A549 (cell line): ENCODE measurements at regions not wholly inside any gene's neighbourhood (a gene's known extent, or its start where the extent isn't known, plus 50 kb on each side); places are given as distances from the start of the nearest gene placed in this dataset.
"Not testable (repeated sequence)": the region's sequence is repeated elsewhere in the genome, so short reads cannot be mapped to it uniquely, and the experiment has no call there.

Source experiments
- ATAC-seq, 2 experiments: fragments of 200-7000 bp in 1 of 2; fragments of >200 bp in 1 of 2; cut with Nextera tagmentation in 1 of 2; cut with Tn5 transposase in 1 of 2; 3 replicates each; pipeline versions ENCODE4 v1.8.0 to v1.9.1; 2018 to 2020; ENCODE audit warnings: mild to moderate bottlenecking in 1 of 2, moderate library complexity in 1 of 2
- CTCF ChIA-PET: fragments of 300-600 bp; sonication (Branson Sonifier 250); formaldehyde crosslinking; extraction: SDS; loops from one replicate; lab custom pipeline; 2021; ENCODE audit warnings: antibody characterized with exemption, inconsistent platforms; lab: Yijun Ruan, JAX
- POLR2A ChIA-PET: fragments of 350-600 bp; formaldehyde crosslinking; extraction: SDS; loops from one replicate; lab custom pipeline; 2021; ENCODE audit warnings: antibody characterized with exemption, inconsistent platforms; lab: Yijun Ruan, JAX
- DNase-seq, 2 experiments: peaks; one replicate each; pipeline versions ENCODE4 v3.0.0 to v3.0.0-alpha.2; 2011 to 2016; ENCODE audit warnings: low read depth in 1 of 2, low spot score in 1 of 2
- FAIRE-seq: peaks from 2 replicates; lab custom pipeline; 2011; peaks lifted over from hg19 to GRCh38; lab: Jason Lieb, UNC
- H3K27ac ChIP-seq, 2 experiments: fragments of >200 bp; sonication (Bioruptor Twin); formaldehyde crosslinking; 3 replicates each; pipeline ENCODE4 v1.5.1; 2016 to 2017
- H3K4me1 ChIP-seq: fragments of >200 bp; sonication (Bioruptor Twin); formaldehyde crosslinking; 3 replicates; pipeline ENCODE4 v1.6.1; 2016
- H3K4me2 ChIP-seq: fragments of >200 bp; sonication (Bioruptor Twin); formaldehyde crosslinking; 3 replicates; pipeline ENCODE4 v1.6.1; 2016
- H3K4me3 ChIP-seq: fragments of >200 bp; sonication (Bioruptor Twin); formaldehyde crosslinking; 3 replicates; pipeline ENCODE4 v1.5.1; 2016
- H3K9me3 ChIP-seq: fragments of >200 bp; sonication (Bioruptor Twin); formaldehyde crosslinking; 3 replicates; pipeline ENCODE4 v1.6.1; 2016
- BHLHE40 ChIP-seq: IDR thresholded peaks from 2 replicates; pipeline ENCODE4 v1.6.1; 2012; ENCODE audit warnings: low read depth, low read length, inconsistent platforms
- CBX8 ChIP-seq: fragments of 200-600 bp; sonication (generic); IDR thresholded peaks from 2 replicates; pipeline ENCODE4 v1.6.1; 2016
- CTCF ChIP-seq: fragments of >200 bp; sonication (Bioruptor Twin); formaldehyde crosslinking; IDR thresholded peaks from 3 replicates; pipeline ENCODE4 v1.5.1; 2016
- EHF ChIP-seq: fragments of 250-450 bp; sonication (Bioruptor Pico); IDR thresholded peaks from 2 replicates; pipeline ENCODE4 v1.5.0; 2020; ENCODE audit warnings: mild to moderate bottlenecking
- EHMT2 ChIP-seq: fragments of 200-600 bp; sonication (generic); IDR thresholded peaks from 2 replicates; pipeline ENCODE4 v1.6.1; 2016; ENCODE audit warnings: antibody characterized with exemption, low read depth, mild to moderate bottlenecking, moderate library complexity
- FOSL2 ChIP-seq, 2 experiments: fragments of 450-650 bp in 1 of 2; fragments of >200 bp in 1 of 2; sonication (Bioruptor Twin) in 1 of 2; formaldehyde crosslinking; IDR thresholded peaks; 2 replicates each; pipeline versions ENCODE4 v1.5.0 to v1.6.1; 2016 to 2020; ENCODE audit warnings: mild to moderate bottlenecking in 1 of 2, moderate library complexity in 1 of 2
- HES2 ChIP-seq: fragments of >200 bp; sonication (Bioruptor Twin); formaldehyde crosslinking; IDR thresholded peaks from 2 replicates; pipeline ENCODE4 v1.6.1; 2016
- HOXB13 ChIP-seq: fragments of 250-450 bp; sonication (Bioruptor Pico); IDR thresholded peaks from 2 replicates; pipeline ENCODE4 v1.5.0; 2020; ENCODE audit warnings: low read depth, mild to moderate bottlenecking, moderate library complexity
- KDM5A ChIP-seq: fragments of 200-600 bp; sonication (generic); IDR thresholded peaks from 2 replicates; pipeline ENCODE4 v1.6.1; 2016; ENCODE audit warnings: antibody characterized with exemption, mild to moderate bottlenecking
- MAFK ChIP-seq: fragments of 450-650 bp; IDR thresholded peaks from 2 replicates; pipeline ENCODE4 v1.6.1; 2014; ENCODE audit not compliant: partially characterized antibody
- PHF8 ChIP-seq: fragments of 200-600 bp; sonication (generic); IDR thresholded peaks from 2 replicates; pipeline ENCODE4 v1.6.1; 2016; ENCODE audit warnings: low read depth, mild to moderate bottlenecking, antibody characterized with exemption, moderate library complexity, borderline replicate concordance
- POLR2AphosphoS2 ChIP-seq: conservative IDR thresholded peaks from 2 replicates; pipeline ENCODE4 v1.6.1; 2012; ENCODE audit warnings: low read length, improper control_type of control experiment, inconsistent platforms
- REST ChIP-seq: fragments of 200-600 bp; sonication (generic); IDR thresholded peaks from 2 replicates; pipeline ENCODE4 v1.6.1; 2016; ENCODE audit warnings: antibody characterized with exemption, mild to moderate bottlenecking, moderate library complexity
- SMC3 ChIP-seq: fragments of >200 bp; sonication (Bioruptor Twin); formaldehyde crosslinking; IDR thresholded peaks from 3 replicates; pipeline ENCODE4 v1.6.1; 2018; ENCODE audit warnings: inconsistent platforms
- USF2 ChIP-seq: fragments of 450-650 bp; IDR thresholded peaks from 2 replicates; pipeline ENCODE4 v1.6.1; 2014; ENCODE audit warnings: antibody characterized with exemption
- ZSCAN20 ChIP-seq: fragments of 250-450 bp; sonication (Bioruptor Pico); IDR thresholded peaks from 2 replicates; pipeline ENCODE4 v1.8.0; 2022; ENCODE audit warnings: mild to moderate bottlenecking, moderate library complexity
- WGBS: methylation state at CpG from one replicate; pipeline ENCODE4 v1.1.6; 2017; ENCODE audit errors: missing lambda C conversion rate; 5-methylcytosine and 5-hydroxymethylcytosine counted together
- TF ChIP-seq, protein P1 (sequence below): fragments of 250-450 bp; sonication (Bioruptor Pico); IDR thresholded peaks from 2 replicates; pipeline ENCODE4 v1.5.0; 2020; ENCODE audit warnings: low read depth, mild to moderate bottlenecking, moderate library complexity

- TF ChIP-seq PHF8 (no peak), EHF (no peak), KDM5A (no peak), MAFK (no peak), HOXB13 (CRISPR knock-in tag) (no peak), EHMT2 (no peak), SMC3 (no peak), CTCF (no peak)
- TF ChIP-seq, protein P1, sequence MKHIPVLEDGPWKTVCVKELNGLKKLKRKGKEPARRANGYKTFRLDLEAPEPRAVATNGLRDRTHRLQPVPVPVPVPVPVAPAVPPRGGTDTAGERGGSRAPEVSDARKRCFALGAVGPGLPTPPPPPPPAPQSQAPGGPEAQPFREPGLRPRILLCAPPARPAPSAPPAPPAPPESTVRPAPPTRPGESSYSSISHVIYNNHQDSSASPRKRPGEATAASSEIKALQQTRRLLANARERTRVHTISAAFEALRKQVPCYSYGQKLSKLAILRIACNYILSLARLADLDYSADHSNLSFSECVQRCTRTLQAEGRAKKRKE (CRISPR knock-in tag): no peak
- no peak for FAIRE-seq
- H3K27ac ChIP-seq: no peak overlapping the region
- H3K4me2 ChIP-seq: no peak overlapping the region
- POLR2A ChIA-PET: no interaction called here
- H3K4me3 ChIP-seq: no peak overlapping the region
- CTCF ChIA-PET: no interaction called here
- ATAC-seq: no peak
- DNase-seq: no peak
- no peaks in the 10 kb centered on the region for H3K4me1 ChIP-seq
- WGBS: 55% methylated on average over 1 of the region's 1 CpG
- H3K9me3 ChIP-seq: no peaks in the 10 kb centered on the region
These were observed 552.0 kb upstream of the ST8SIA4 start for GRCh38 chr5:101455048-101455447.

GRCh38 chr5:101442281-101442680 lies 539.2 kb upstream of the ST8SIA4 start:
- POLR2A ChIA-PET, DNase-seq, H3K9me3 ChIP-seq, FAIRE-seq, ATAC-seq, CTCF ChIA-PET, H3K4me1 ChIP-seq, H3K4me2 ChIP-seq, H3K27ac ChIP-seq, H3K4me3 ChIP-seq: not testable (repeated sequence)
- 56% methylated on average over 7 of the region's 8 CpGs for WGBS

DNA sequence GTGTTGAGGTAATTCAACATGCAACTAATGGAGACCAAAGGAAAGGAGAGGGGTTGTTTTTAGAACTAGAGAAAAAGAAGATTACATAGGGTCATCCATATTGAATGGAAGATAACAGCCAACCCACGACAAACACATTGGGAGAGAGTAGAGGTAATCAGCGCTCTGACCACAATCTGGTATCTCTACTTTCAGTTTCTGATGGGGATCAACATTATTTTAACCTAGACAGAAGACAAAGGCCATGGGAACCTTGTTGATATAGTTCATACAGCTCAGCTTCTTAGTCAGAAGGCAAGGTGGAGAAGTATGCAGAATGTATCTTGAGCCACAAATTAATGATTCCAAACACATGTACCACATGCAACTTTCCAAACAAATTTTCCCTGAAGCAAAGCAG lies 537.1 kb upstream of the ST8SIA4 start:
- POLR2A ChIA-PET: no interaction called here
- no peak for ATAC-seq
- CTCF ChIA-PET: no interaction called here

More for the DNA sequence above, 537.1 kb upstream of the ST8SIA4 start:
- Histone ChIP-seq H3K27ac (no peak overlapping the region), H3K9me3 (no peaks in the 10 kb centered on the region; the same call in 2 of the 3 replicates), H3K4me1 (no peaks in the 10 kb centered on the region), H3K4me2 (no peak overlapping the region), H3K4me3 (no peak overlapping the region)
- 27% methylated on average over 2 of the region's 2 CpGs for WGBS
- DNase-seq (no peak), FAIRE-seq (no peak)
- no peak for TF ChIP-seq REST
- no peak for TF ChIP-seq BHLHE40
- no peak for TF ChIP-seq HES2
- TF ChIP-seq CBX8: no peak
- TF ChIP-seq MAFK: no peak
- TF ChIP-seq USF2: no peak
- no peak for TF ChIP-seq CTCF
- no peak for TF ChIP-seq FOSL2 (IDR thresholded peaks at IDR 0.05)
- TF ChIP-seq FOSL2 (CRISPR knock-in tag; IDR thresholded peaks at IDR 0.05): no peak
- TF ChIP-seq ZSCAN20: no peak
- TF ChIP-seq POLR2AphosphoS2: no peak
